PC-3 (cell line): ENCODE measurements at regions not wholly inside any gene's neighbourhood (a gene's known extent, or its start where the extent isn't known, plus 50 kb on each side); places are given as distances from the start of the nearest gene placed in this dataset.

Source experiments
- ATAC-seq: fragments of 200-7000 bp; cut with Tn5 transposase; 2 replicates; pipeline ENCODE4 v1.9.1; 2020; ENCODE audit warnings: mild to moderate bottlenecking, moderate library complexity
- BruUV-seq: library from RNA; stranded (reverse); fragments of 400-500 nt; replicated peaks from 2 replicates; lab custom pipeline; 2021; lab: Mats Ljungman, UMichigan
- CTCF ChIA-PET: fragments of 300-600 bp; sonication (Branson Sonifier 250); formaldehyde crosslinking; loops from one replicate; lab custom pipeline; 2022; ENCODE audit warnings: antibody characterized with exemption; lab: Charles Lee
- POLR2A ChIA-PET: fragments of 300-600 bp; sonication (Branson Sonifier 250); formaldehyde crosslinking; loops from one replicate; lab custom pipeline; 2022; ENCODE audit warnings: antibody characterized with exemption; ENCODE audit not compliant: unreplicated experiment; lab: Charles Lee
- DNase-seq: peaks from one replicate; pipeline ENCODE4 v3.0.0-alpha.2; 2015
- H2AFZ ChIP-seq: fragments of 300-600 bp; sonication (generic); 2 replicates; pipeline ENCODE4 v1.6.0; 2016; ENCODE audit warnings: antibody characterized with exemption, low read length
- H3F3A ChIP-seq: fragments of 300-600 bp; sonication (generic); one replicate; pipeline ENCODE4 v1.6.0; 2017; ENCODE audit warnings: antibody characterized with exemption, low read length, control low read depth, mild to moderate bottlenecking; ENCODE audit not compliant: unreplicated experiment
- H3K27ac ChIP-seq: fragments of 300-600 bp; sonication (generic); 2 replicates; pipeline ENCODE4 v1.5.1; 2016; ENCODE audit warnings: mild to moderate bottlenecking, low read length
- H3K27me3 ChIP-seq: fragments of 300-600 bp; sonication (generic); 2 replicates; pipeline ENCODE4 v1.6.1; 2016; ENCODE audit warnings: low read length, mixed read lengths
- H3K36me3 ChIP-seq: fragments of 300-600 bp; sonication (generic); 2 replicates; pipeline ENCODE4 v1.6.1; 2016; ENCODE audit warnings: low read depth, mixed run types, low read length, mixed read lengths
- H3K4me1 ChIP-seq: fragments of 300-600 bp; sonication (generic); 2 replicates; pipeline ENCODE4 v1.5.1; 2016; ENCODE audit warnings: low read length; ENCODE audit not compliant: insufficient read depth
- H3K4me2 ChIP-seq: fragments of 300-600 bp; sonication (generic); 2 replicates; pipeline ENCODE4 v1.6.0; 2016; ENCODE audit warnings: low read length
- H3K4me3 ChIP-seq: fragments of 300-600 bp; sonication (generic); 2 replicates; pipeline ENCODE4 v1.5.1; 2016; ENCODE audit warnings: mild to moderate bottlenecking, low read length, mixed read lengths
- H3K79me2 ChIP-seq: fragments of 300-600 bp; sonication (generic); 2 replicates; pipeline ENCODE4 v1.6.1; 2017; ENCODE audit warnings: low read length, mixed read lengths
- H3K9ac ChIP-seq: fragments of 300-600 bp; sonication (generic); 2 replicates; pipeline ENCODE4 v1.6.0; 2016; ENCODE audit warnings: mild to moderate bottlenecking, low read length
- H3K9me2 ChIP-seq: fragments of 300-600 bp; sonication (generic); replicated peaks from 2 replicates; pipeline ENCODE4 v1.6.1; 2016; ENCODE audit warnings: mixed run types, low read length, mixed read lengths
- H3K9me3 ChIP-seq: fragments of 300-600 bp; sonication (generic); 2 replicates; pipeline ENCODE4 v1.6.1; 2016; ENCODE audit warnings: low read length, mixed read lengths
- H4K20me1 ChIP-seq: fragments of 300-600 bp; sonication (generic); 2 replicates; pipeline ENCODE4 v1.6.1; 2016; ENCODE audit warnings: low read length, mixed read lengths
- EZH2 ChIP-seq: fragments of 300-600 bp; sonication (generic); IDR thresholded peaks from one replicate; pipeline ENCODE4 v1.6.1; 2017; ENCODE audit warnings: antibody characterized with exemption, mild to moderate bottlenecking, low read length; ENCODE audit not compliant: unreplicated experiment
- EZH2phosphoT487 ChIP-seq: fragments of 300-600 bp; sonication (generic); IDR thresholded peaks from 2 replicates; pipeline ENCODE4 v1.6.1; 2018; ENCODE audit warnings: mild to moderate bottlenecking, antibody characterized with exemption, low read length, borderline replicate concordance
- intact Hi-C: fragments of 100-400 bp; cut with micrococcal nuclease; formaldehyde crosslinking; loops from 2 replicates; pipeline ENCODE4 v1.9.0; 2023
- TF ChIP-seq, protein P1 (sequence below): fragments of 300-600 bp; sonication (generic); conservative IDR thresholded peaks from 2 replicates; pipeline ENCODE4 v1.5.1; 2017; ENCODE audit warnings: antibody characterized with exemption, low read depth, mild to moderate bottlenecking, low read length

DNA sequence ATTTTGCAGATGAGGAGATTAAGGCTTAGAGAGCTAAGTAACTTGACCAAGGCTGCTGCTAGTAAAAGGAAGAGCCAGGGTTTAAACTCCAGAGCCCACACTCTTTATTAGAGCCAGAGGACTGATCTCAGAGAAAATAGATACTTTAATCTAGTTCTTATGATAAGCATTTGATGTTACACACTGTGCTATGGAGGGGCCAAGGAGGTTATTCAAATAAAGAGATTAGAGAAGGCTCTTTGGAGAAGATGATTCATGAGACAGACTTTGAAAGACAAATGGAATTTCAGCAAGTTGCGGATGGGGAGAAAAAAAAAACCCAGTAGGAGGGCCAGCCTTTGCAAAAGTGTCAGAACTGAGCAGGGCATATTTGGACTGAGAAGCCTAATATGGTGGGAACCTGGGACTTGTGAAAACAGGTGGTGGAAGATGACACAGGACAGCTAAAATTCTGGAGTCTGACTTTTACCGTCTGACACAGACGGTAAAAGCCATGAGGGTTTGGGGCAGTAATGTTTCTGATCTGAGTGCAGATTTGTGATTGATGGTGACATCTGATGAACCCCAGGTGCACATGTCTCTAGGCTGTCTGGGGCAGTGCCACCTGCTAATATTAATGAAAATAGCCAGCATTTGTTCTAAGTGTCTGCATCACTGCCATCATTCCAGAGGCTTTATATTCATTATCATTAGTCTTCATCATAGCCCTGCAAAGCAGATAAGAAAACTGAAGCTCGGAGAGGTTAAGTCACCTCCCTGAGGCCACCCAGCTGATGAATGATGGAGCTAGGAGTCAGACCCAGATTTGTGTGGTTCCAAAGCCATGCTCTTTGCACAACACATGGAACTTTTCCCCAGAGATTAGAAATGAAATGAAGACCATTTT is 65.3 kb upstream of the CXCL14 start:
- H3K9ac ChIP-seq, result no peak overlapping the region

DNA sequence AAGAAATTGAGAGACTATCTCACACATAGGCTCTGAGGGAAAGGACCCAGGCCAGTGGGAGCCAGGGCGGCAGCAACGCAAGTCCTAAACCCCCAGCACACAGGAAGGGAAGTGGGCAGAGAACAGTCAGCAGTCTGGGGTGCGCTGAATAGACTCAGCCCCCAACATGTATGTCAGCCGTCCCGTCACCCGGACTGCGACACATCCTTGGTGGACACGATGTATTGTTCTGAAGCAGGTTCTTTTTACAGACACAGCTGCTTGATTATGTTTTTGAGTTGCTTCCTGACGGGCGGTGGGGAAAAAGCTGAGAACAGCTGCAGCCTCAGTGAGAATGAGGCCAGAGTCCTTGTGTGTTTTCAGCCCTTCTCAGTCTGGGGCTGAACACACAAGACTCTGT is 64.1 kb upstream of the CXCL14 start:
- H3K4me2 ChIP-seq, result no peak overlapping the region
- ATAC-seq (no peak), DNase-seq (no peak)
- H3K4me1 ChIP-seq, result no peaks in the 10 kb centered on the region
- H3K27me3 ChIP-seq, result peaks cover 26% of the 10 kb centered on the region
- H3K27ac ChIP-seq, result no peak overlapping the region
- no peaks in the 10 kb centered on the region for H3K79me2 ChIP-seq
- no peaks in the 10 kb centered on the region for H4K20me1 ChIP-seq
- no peak overlapping the region for H3K9ac ChIP-seq
- H3K36me3 ChIP-seq, result no peaks in the 10 kb centered on the region
- H3K9me3 ChIP-seq, result no peaks in the 10 kb centered on the region
- H3K9me2 ChIP-seq, result no peaks in the 10 kb centered on the region
- no peak for TF ChIP-seq EZH2
- TF ChIP-seq EZH2phosphoT487, result no peak
- TF ChIP-seq, protein P1, sequence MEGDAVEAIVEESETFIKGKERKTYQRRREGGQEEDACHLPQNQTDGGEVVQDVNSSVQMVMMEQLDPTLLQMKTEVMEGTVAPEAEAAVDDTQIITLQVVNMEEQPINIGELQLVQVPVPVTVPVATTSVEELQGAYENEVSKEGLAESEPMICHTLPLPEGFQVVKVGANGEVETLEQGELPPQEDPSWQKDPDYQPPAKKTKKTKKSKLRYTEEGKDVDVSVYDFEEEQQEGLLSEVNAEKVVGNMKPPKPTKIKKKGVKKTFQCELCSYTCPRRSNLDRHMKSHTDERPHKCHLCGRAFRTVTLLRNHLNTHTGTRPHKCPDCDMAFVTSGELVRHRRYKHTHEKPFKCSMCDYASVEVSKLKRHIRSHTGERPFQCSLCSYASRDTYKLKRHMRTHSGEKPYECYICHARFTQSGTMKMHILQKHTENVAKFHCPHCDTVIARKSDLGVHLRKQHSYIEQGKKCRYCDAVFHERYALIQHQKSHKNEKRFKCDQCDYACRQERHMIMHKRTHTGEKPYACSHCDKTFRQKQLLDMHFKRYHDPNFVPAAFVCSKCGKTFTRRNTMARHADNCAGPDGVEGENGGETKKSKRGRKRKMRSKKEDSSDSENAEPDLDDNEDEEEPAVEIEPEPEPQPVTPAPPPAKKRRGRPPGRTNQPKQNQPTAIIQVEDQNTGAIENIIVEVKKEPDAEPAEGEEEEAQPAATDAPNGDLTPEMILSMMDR, result no peak
- H2AFZ ChIP-seq, result no peak overlapping the region
- POLR2A ChIA-PET, result no interaction called here
- H3K4me3 ChIP-seq, result no peak overlapping the region
- BruUV-seq, result no TSS peak
- no peaks in the 10 kb centered on the region for H3F3A ChIP-seq
- CTCF ChIA-PET, result no interaction called here
- intact Hi-C loops, result no loop called here

More for the DNA sequence above, 65.3 kb upstream of the CXCL14 start:
- Histone ChIP-seq H3K9me3 (no peaks in the 10 kb centered on the region), H3K4me3 (no peak overlapping the region), H3K4me1 (no peaks in the 10 kb centered on the region), H3K9me2 (no peaks in the 10 kb centered on the region), H3K4me2 (no peak overlapping the region), H3K79me2 (no peaks in the 10 kb centered on the region), H3K36me3 (no peaks in the 10 kb centered on the region), H4K20me1 (no peaks in the 10 kb centered on the region), H3F3A (no peaks in the 10 kb centered on the region), H2AFZ (no peak overlapping the region), H3K27ac (no peak overlapping the region), H3K27me3 (peaks cover 16% of the 10 kb centered on the region)
- intact Hi-C loops, result no loop called here
- ATAC-seq (no peak), DNase-seq (no peak)
- POLR2A ChIA-PET, result no interaction called here
- CTCF ChIA-PET, result no interaction called here
- BruUV-seq, result no TSS peak
- TF ChIP-seq EZH2 (no peak), EZH2phosphoT487 (no peak)

GRCh38 chr5:135642488-135642870 is 63.7 kb upstream of the CXCL14 start:
- no peaks in the 10 kb centered on the region for H4K20me1 ChIP-seq
- DNase-seq, result no peak
- intact Hi-C loops, result no loop called here
- no peak overlapping the region for H3K4me3 ChIP-seq
- no peaks in the 10 kb centered on the region for H3K9me2 ChIP-seq
- H3F3A ChIP-seq, result no peaks in the 10 kb centered on the region
- CTCF ChIA-PET, result no interaction called here
- no peaks in the 10 kb centered on the region for H3K9me3 ChIP-seq
- TF ChIP-seq, protein P1, result no peak
- no peak for TF ChIP-seq EZH2phosphoT487
- no peak for TF ChIP-seq EZH2
- no peaks in the 10 kb centered on the region for H3K79me2 ChIP-seq
- H3K27ac ChIP-seq, result no peak overlapping the region
- no peaks in the 10 kb centered on the region for H3K36me3 ChIP-seq
- H3K4me1 ChIP-seq, result no peaks in the 10 kb centered on the region
- no peak overlapping the region for H3K4me2 ChIP-seq
- no peak overlapping the region for H2AFZ ChIP-seq
- POLR2A ChIA-PET, result no interaction called here
- no TSS peak for BruUV-seq
- H3K9ac ChIP-seq, result no peak overlapping the region
- ATAC-seq, result no peak
- peaks cover 30% of the 10 kb centered on the region for H3K27me3 ChIP-seq
